ENCODE measurements at regions not wholly inside any gene's neighbourhood (a gene's known extent, or its start where the extent isn't known, plus 50 kb on each side); places are given as distances from the start of the nearest gene placed in this dataset.

DNA sequence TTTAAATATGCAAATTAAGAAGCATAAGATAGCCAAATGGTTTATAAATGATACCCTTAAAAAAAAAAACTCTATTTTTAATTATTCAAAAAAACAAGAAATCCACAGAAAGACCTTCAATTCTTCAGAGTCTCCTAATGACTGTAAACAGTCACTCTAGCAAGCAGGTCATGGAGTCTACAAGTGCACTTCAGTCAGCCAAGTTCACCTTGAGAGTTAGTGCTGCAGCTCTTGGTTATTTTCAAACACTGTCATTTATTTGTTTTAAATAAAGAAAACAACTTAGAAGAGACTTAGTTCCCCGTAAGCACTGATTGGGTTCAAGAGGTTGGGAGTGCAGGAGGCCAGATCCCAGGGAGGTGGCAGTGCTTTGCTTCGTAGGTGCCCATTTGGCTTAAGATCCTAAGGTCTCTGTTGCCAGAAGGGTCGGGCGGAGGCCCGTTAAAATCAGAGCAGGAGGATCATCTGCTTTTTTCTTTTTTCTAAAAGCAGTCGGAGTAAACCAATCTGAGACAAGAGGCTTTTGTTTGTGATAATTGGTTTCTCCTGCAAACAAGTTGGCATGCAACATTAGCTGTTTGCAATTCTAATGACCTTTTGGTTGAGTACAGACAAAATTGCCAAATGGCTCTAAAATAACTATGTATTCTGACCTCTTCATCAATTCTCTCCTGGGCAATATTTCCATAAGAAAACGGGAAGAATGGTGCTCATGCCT is 86.4 kb upstream of the ELMO1 start:
- no peak for DNase-seq (ENCODE audit: low read depth)
- no peak for TF ChIP-seq CTCF (IDR thresholded peaks at IDR 0.05; ENCODE audit: insufficient read depth, low read depth, low read length, missing control alignments)
- no peak overlapping the region for H3K4me3 ChIP-seq (ENCODE audit: low read depth, low read length)

- no peak for DNase-seq (ENCODE audit: low read depth)
- no peak overlapping the region for H3K4me3 ChIP-seq (ENCODE audit: low read depth, low read length)
- no peak for TF ChIP-seq CTCF (IDR thresholded peaks at IDR 0.05; ENCODE audit: insufficient read depth, low read depth, low read length, missing control alignments)
Measured at GRCh38 chr7:37535841-37536240, 87.2 kb upstream of the ELMO1 start.

DNA sequence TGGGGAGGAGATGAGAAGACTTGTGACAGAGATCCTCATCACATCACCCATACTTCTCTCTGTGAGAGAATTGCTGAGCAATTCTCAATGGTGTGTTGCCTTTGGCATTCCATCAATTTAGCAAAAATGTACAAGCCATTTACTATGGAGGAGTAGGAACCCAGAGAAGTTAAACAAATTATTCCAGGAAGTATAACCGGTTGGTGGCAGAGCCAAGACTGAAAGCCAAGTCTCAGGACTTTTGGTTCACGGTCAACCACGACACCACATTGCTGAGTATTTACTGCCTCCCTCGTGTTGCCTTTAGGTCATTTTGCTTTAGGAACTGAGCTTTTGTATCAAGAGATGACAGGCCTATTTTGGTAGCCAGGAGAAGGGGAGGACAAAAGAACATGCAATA is 88.0 kb upstream of the ELMO1 start:
- no peak for TF ChIP-seq CTCF (IDR thresholded peaks at IDR 0.05; ENCODE audit: insufficient read depth, low read depth, low read length, missing control alignments)
- no peak overlapping the region for H3K4me3 ChIP-seq (ENCODE audit: low read depth, low read length)
- DNase-seq (ENCODE audit: low read depth), result no peak

DNA sequence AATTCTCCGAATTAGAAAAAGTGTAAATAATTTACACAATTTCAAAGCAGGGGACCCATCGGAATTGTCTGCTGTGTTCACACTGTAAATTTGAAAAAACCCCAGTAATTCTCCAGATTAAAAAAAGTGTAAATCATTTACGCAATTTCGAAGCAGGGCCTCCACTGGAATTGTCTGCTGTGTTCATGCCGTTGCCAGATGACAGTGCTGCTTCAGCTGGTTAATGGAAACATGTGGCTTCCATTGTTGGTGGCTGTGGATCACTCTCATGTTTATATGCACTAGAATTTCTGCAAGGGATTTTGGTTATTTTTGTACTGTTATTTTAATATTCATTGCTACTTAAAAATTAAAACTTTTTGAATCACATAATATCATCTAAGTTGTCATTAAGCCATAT is 88.8 kb upstream of the ELMO1 start:
- no peak for TF ChIP-seq CTCF (IDR thresholded peaks at IDR 0.05; ENCODE audit: insufficient read depth, low read depth, low read length, missing control alignments)
- no peak overlapping the region for H3K4me3 ChIP-seq (ENCODE audit: low read depth, low read length)
- no peak for DNase-seq (ENCODE audit: low read depth)

GRCh38 chr7:37538945-37539344 is 90.3 kb upstream of the ELMO1 start:
- no peak for DNase-seq (ENCODE audit: low read depth)
- no peak for TF ChIP-seq CTCF (IDR thresholded peaks at IDR 0.05; ENCODE audit: insufficient read depth, low read depth, low read length, missing control alignments)
- H3K4me3 ChIP-seq (ENCODE audit: low read depth, low read length), result no peak overlapping the region

GRCh38 chr7:37540917-37541316 is 92.3 kb upstream of the ELMO1 start:
- no peak overlapping the region for H3K4me3 ChIP-seq (ENCODE audit: low read depth, low read length)
- no peak for DNase-seq (ENCODE audit: low read depth)
- TF ChIP-seq CTCF (IDR thresholded peaks at IDR 0.05; ENCODE audit: insufficient read depth, low read depth, low read length, missing control alignments), result no peak
